CD4-positive, CD25-positive, alpha-beta regulatory T cell (primary cell): ENCODE measurements at regions not wholly inside any gene's neighbourhood (a gene's known extent, or its start where the extent isn't known, plus 50 kb on each side); places are given as distances from the start of the nearest gene placed in this dataset.

Experiments
- ATAC-seq, 2 donors: fragments of 150-1000 bp; cut with Tn5 transposase; one replicate each; pipeline ENCODE4 v1.10.0; 2021; ENCODE audit warnings: low read depth in 2 of 2, moderate number of reproducible peaks in 2 of 2, moderate library complexity in 1 of 2
- DNase-seq, 3 donors: peaks; one replicate each; pipeline versions ENCODE4 v3.0.0 to v3.0.0-alpha.2; 2012 to 2022; ENCODE audit warnings: mixed read lengths in 1 of 3
- H3K27ac ChIP-seq: one replicate; pipeline ENCODE4 v1.7.0; 2013; ENCODE audit warnings: mild to moderate bottlenecking, low read length; ENCODE audit not compliant: insufficient read depth, poor library complexity, severe bottlenecking
- H3K27me3 ChIP-seq: one replicate; pipeline ENCODE4 v1.7.0; 2013; ENCODE audit warnings: low read length; ENCODE audit not compliant: control insufficient read depth, insufficient read depth
- H3K36me3 ChIP-seq: one replicate; pipeline ENCODE4 v1.7.0; 2013; ENCODE audit warnings: mild to moderate bottlenecking, low read length, moderate library complexity; ENCODE audit not compliant: control insufficient read depth, insufficient read depth
- H3K4me1 ChIP-seq: 2 replicates; pipeline ENCODE4 v1.7.0; 2013; ENCODE audit warnings: mild to moderate bottlenecking, low read length; ENCODE audit not compliant: insufficient read depth, control insufficient read depth, poor library complexity, severe bottlenecking
- H3K4me3 ChIP-seq: one replicate; pipeline ENCODE4 v1.7.0; 2013; ENCODE audit warnings: low read depth, mild to moderate bottlenecking, low read length, moderate library complexity
- H3K9me3 ChIP-seq, 2 experiments: 1 replicate in 1 of 2; 2 replicates in 1 of 2; pipeline ENCODE4 v1.7.0; 2013; ENCODE audit warnings: low read length in 2 of 2, mild to moderate bottlenecking in 1 of 2, moderate library complexity in 1 of 2; ENCODE audit not compliant: control insufficient read depth in 2 of 2
- H3K27ac Mint-ChIP-seq, 3 donors: one replicate each; pipeline ENCODE4 v1.8.0; 2020 to 2022; ENCODE audit warnings: mild to moderate bottlenecking in 3 of 3, mixed read lengths in 3 of 3, moderate library complexity in 2 of 3
- H3K27me3 Mint-ChIP-seq: one replicate; pipeline ENCODE4 v1.8.0; 2022; ENCODE audit warnings: mild to moderate bottlenecking, mixed read lengths
- H3K36me3 Mint-ChIP-seq: one replicate; pipeline ENCODE4 v1.8.0; 2020; ENCODE audit warnings: mixed read lengths
- H3K4me1 Mint-ChIP-seq, 4 donors: one replicate each; pipeline ENCODE4 v1.8.0; 2020 to 2022; ENCODE audit warnings: mixed read lengths in 4 of 4, mild to moderate bottlenecking in 1 of 4
- H3K4me3 Mint-ChIP-seq, 4 donors: one replicate each; pipeline ENCODE4 v1.8.0; 2020 to 2022; ENCODE audit warnings: mild to moderate bottlenecking in 4 of 4, mixed read lengths in 4 of 4, moderate library complexity in 3 of 4
- H3K9me3 Mint-ChIP-seq, 7 donors: one replicate each; pipeline ENCODE4 v1.8.0; 2020 to 2022; ENCODE audit warnings: mixed read lengths in 7 of 7, mild to moderate bottlenecking in 3 of 7, moderate library complexity in 2 of 7

GRCh38 chr5:87122151-87122977 is 145.3 kb upstream of the RASA1 start:
- H3K9me3 ChIP-seq = no peaks in the 10 kb centered on the region
- peak overlapping the region; percentile 62 for H3K4me3 ChIP-seq
- ATAC-seq = no peak
- H3K27me3 Mint-ChIP-seq = no peaks in the 10 kb centered on the region
- peaks cover 34 to 53% (median 45%) of the 10 kb centered on the region in 4 donors for H3K4me1 Mint-ChIP-seq
- peak overlapping the region; percentile 36 for H3K27ac ChIP-seq
- H3K27me3 ChIP-seq = no peaks in the 10 kb centered on the region
- DNase-seq = no peak
- peaks cover 0 to 3% (median 0%) of the 10 kb centered on the region in 7 donors for H3K9me3 Mint-ChIP-seq
- H3K4me1 ChIP-seq = peaks cover 26% of the 10 kb centered on the region
- H3K36me3 Mint-ChIP-seq = no peaks in the 10 kb centered on the region
- peak overlapping the region; percentile 42 to 77 (median 57) for H3K4me3 Mint-ChIP-seq
- peak overlapping the region; percentile 60 to 99 (median 87) for H3K27ac Mint-ChIP-seq
- H3K36me3 ChIP-seq = no peaks in the 10 kb centered on the region

- no peak overlapping the region for H3K27ac Mint-ChIP-seq
- H3K27me3 Mint-ChIP-seq = no peaks in the 10 kb centered on the region
- H3K36me3 Mint-ChIP-seq = no peaks in the 10 kb centered on the region
- no peaks in the 10 kb centered on the region for H3K27me3 ChIP-seq
- no peaks in the 10 kb centered on the region for H3K36me3 ChIP-seq
- H3K4me1 Mint-ChIP-seq = peaks cover 22 to 39% (median 34%) of the 10 kb centered on the region in 4 donors
- H3K27ac ChIP-seq = no peak overlapping the region
- DNase-seq (no peak), ATAC-seq (no peak)
- no peaks in the 10 kb centered on the region for H3K9me3 ChIP-seq
- H3K4me3 Mint-ChIP-seq = no peak overlapping the region
- no peak overlapping the region for H3K4me3 ChIP-seq
- peaks cover 20% of the 10 kb centered on the region for H3K4me1 ChIP-seq
- H3K9me3 Mint-ChIP-seq = no peaks in the 10 kb centered on the region
Observed at GRCh38 chr5:87125766-87126165, 141.9 kb upstream of the RASA1 start.

GRCh38 chr5:87126869-87127268 is 140.8 kb upstream of the RASA1 start:
- no peaks in the 10 kb centered on the region for H3K9me3 Mint-ChIP-seq
- H3K4me3 Mint-ChIP-seq = no peak overlapping the region
- H3K36me3 Mint-ChIP-seq = no peaks in the 10 kb centered on the region
- DNase-seq (no peak), ATAC-seq (no peak)
- Histone ChIP-seq H3K9me3 (no peaks in the 10 kb centered on the region), H3K4me1 (peaks cover 12% of the 10 kb centered on the region), H3K4me3 (no peak overlapping the region), H3K27me3 (no peaks in the 10 kb centered on the region), H3K27ac (no peak overlapping the region), H3K36me3 (no peaks in the 10 kb centered on the region)
- no peaks in the 10 kb centered on the region for H3K27me3 Mint-ChIP-seq
- no peak overlapping the region for H3K27ac Mint-ChIP-seq
- peaks cover 12 to 28% (median 24%) of the 10 kb centered on the region in 4 donors for H3K4me1 Mint-ChIP-seq

GRCh38 chr5:87127426-87127825 is 140.3 kb upstream of the RASA1 start:
- Mint-ChIP-seq H3K27ac (peak overlapping the region in 1 of 3 donors; percentile 48), H3K36me3 (no peaks in the 10 kb centered on the region), H3K4me1 (peaks cover 9 to 22% (median 19%) of the 10 kb centered on the region in 4 donors), H3K4me3 (no peak overlapping the region), H3K27me3 (no peaks in the 10 kb centered on the region), H3K9me3 (no peaks in the 10 kb centered on the region)
- Histone ChIP-seq H3K27me3 (no peaks in the 10 kb centered on the region), H3K4me3 (no peak overlapping the region), H3K4me1 (peaks cover 6% of the 10 kb centered on the region), H3K27ac (no peak overlapping the region), H3K36me3 (no peaks in the 10 kb centered on the region), H3K9me3 (no peaks in the 10 kb centered on the region)
- peak in 2 of 3 donors; percentile 5 to 57 for DNase-seq
- peak; percentile 84 to 87 for ATAC-seq

- Mint-ChIP-seq H3K4me1 (peaks cover 6 to 18% (median 13%) of the 10 kb centered on the region in 4 donors), H3K36me3 (no peaks in the 10 kb centered on the region), H3K4me3 (no peak overlapping the region), H3K27me3 (no peaks in the 10 kb centered on the region), H3K9me3 (no peaks in the 10 kb centered on the region), H3K27ac (peak overlapping the region in 1 of 3 donors; percentile 48)
- H3K4me1 ChIP-seq = no peaks in the 10 kb centered on the region
- no peaks in the 10 kb centered on the region for H3K9me3 ChIP-seq
- DNase-seq (no peak), ATAC-seq (no peak)
- H3K27me3 ChIP-seq = no peaks in the 10 kb centered on the region
- no peaks in the 10 kb centered on the region for H3K36me3 ChIP-seq
- no peak overlapping the region for H3K27ac ChIP-seq
- no peak overlapping the region for H3K4me3 ChIP-seq
Observed at GRCh38 chr5:87127956-87128687, 139.6 kb upstream of the RASA1 start.

GRCh38 chr5:87129046-87129445 is 138.6 kb upstream of the RASA1 start:
- Mint-ChIP-seq H3K27ac (no peak overlapping the region), H3K27me3 (no peaks in the 10 kb centered on the region), H3K9me3 (no peaks in the 10 kb centered on the region), H3K36me3 (no peaks in the 10 kb centered on the region), H3K4me3 (no peak overlapping the region), H3K4me1 (peaks cover 4 to 18% (median 12%) of the 10 kb centered on the region in 4 donors)
- Histone ChIP-seq H3K4me1 (no peaks in the 10 kb centered on the region), H3K27me3 (no peaks in the 10 kb centered on the region), H3K9me3 (no peaks in the 10 kb centered on the region), H3K4me3 (no peak overlapping the region), H3K27ac (no peak overlapping the region), H3K36me3 (no peaks in the 10 kb centered on the region)
- DNase-seq (no peak), ATAC-seq (no peak)

GRCh38 chr5:87132696-87133095 is 135.0 kb upstream of the RASA1 start:
- no peaks in the 10 kb centered on the region for H3K27me3 ChIP-seq
- Mint-ChIP-seq H3K27me3 (no peaks in the 10 kb centered on the region), H3K36me3 (no peaks in the 10 kb centered on the region), H3K4me1 (peaks cover 4 to 10% (median 6%) of the 10 kb centered on the region in 4 donors), H3K9me3 (peaks cover 0 to 5% (median 0%) of the 10 kb centered on the region in 7 donors), H3K4me3 (no peak overlapping the region), H3K27ac (no peak overlapping the region)
- H3K27ac ChIP-seq = no peak overlapping the region
- DNase-seq (no peak), ATAC-seq (no peak)
- no peaks in the 10 kb centered on the region for H3K36me3 ChIP-seq
- H3K4me3 ChIP-seq = no peak overlapping the region
- no peaks in the 10 kb centered on the region for H3K9me3 ChIP-seq
- no peaks in the 10 kb centered on the region for H3K4me1 ChIP-seq
